HEK293 (cell line): ENCODE measurements at regions not wholly inside any gene's neighbourhood (a gene's known extent, or its start where the extent isn't known, plus 50 kb on each side); places are given as distances from the start of the nearest gene placed in this dataset.

Experiments
- CTCF ChIP-seq: fragments of 450-650 bp; formaldehyde crosslinking; IDR thresholded peaks from 2 replicates; pipeline ENCODE4 v1.5.1; 2016; ENCODE audit warnings: missing biosample characterization, missing genetic modification characterization
- PRDM4 ChIP-seq: fragments of 450-650 bp; formaldehyde crosslinking; IDR thresholded peaks from 2 replicates; pipeline ENCODE4 v1.5.1; 2017; ENCODE audit warnings: missing biosample characterization, missing genetic modification characterization
- REST ChIP-seq: fragments of 450-650 bp; formaldehyde crosslinking; IDR thresholded peaks from 2 replicates; pipeline ENCODE4 v1.5.1; 2016; ENCODE audit warnings: missing biosample characterization, missing genetic modification characterization
- YY1 ChIP-seq: fragments of 450-650 bp; formaldehyde crosslinking; IDR thresholded peaks from 2 replicates; pipeline ENCODE4 v1.5.1; 2018; ENCODE audit warnings: missing biosample characterization, missing genetic modification characterization
- ZBTB7A ChIP-seq: fragments of 450-650 bp; formaldehyde crosslinking; IDR thresholded peaks from 2 replicates; pipeline ENCODE4 v1.5.1; 2016; ENCODE audit warnings: low read depth, missing biosample characterization, missing genetic modification characterization
- ZNF112 ChIP-seq: fragments of 450-650 bp; formaldehyde crosslinking; IDR thresholded peaks from 2 replicates; pipeline ENCODE4 v1.5.0; 2017; ENCODE audit warnings: missing biosample characterization, missing genetic modification characterization
- ZNF16 ChIP-seq: fragments of 450-650 bp; formaldehyde crosslinking; IDR thresholded peaks from 2 replicates; pipeline ENCODE4 v1.5.1; 2016; ENCODE audit warnings: low read depth, missing biosample characterization, missing genetic modification characterization
- ZNF221 ChIP-seq: fragments of 450-650 bp; formaldehyde crosslinking; IDR thresholded peaks from 2 replicates; pipeline ENCODE4 v1.5.1; 2017; ENCODE audit warnings: missing biosample characterization, missing genetic modification characterization, borderline replicate concordance
- ZNF394 ChIP-seq: fragments of 450-650 bp; formaldehyde crosslinking; IDR thresholded peaks from 2 replicates; pipeline ENCODE4 v1.5.1; 2016; ENCODE audit warnings: missing biosample characterization, missing genetic modification characterization, mild to moderate bottlenecking, moderate library complexity, borderline replicate concordance
- ZNF398 ChIP-seq: fragments of 450-650 bp; formaldehyde crosslinking; IDR thresholded peaks from 2 replicates; pipeline ENCODE4 v1.5.1; 2017; ENCODE audit warnings: missing biosample characterization, missing genetic modification characterization
- ZNF473 ChIP-seq: fragments of 450-650 bp; formaldehyde crosslinking; IDR thresholded peaks from 2 replicates; pipeline ENCODE4 v1.5.1; 2017; ENCODE audit warnings: missing biosample characterization, missing genetic modification characterization
- ZNF645 ChIP-seq: fragments of 450-650 bp; formaldehyde crosslinking; IDR thresholded peaks from 2 replicates; pipeline ENCODE4; 2016; ENCODE audit warnings: missing biosample characterization, missing genetic modification characterization
- ZNF777 ChIP-seq: fragments of 450-650 bp; formaldehyde crosslinking; IDR thresholded peaks from 2 replicates; pipeline ENCODE4 v1.5.1; 2017; ENCODE audit warnings: missing biosample characterization, missing genetic modification characterization, borderline replicate concordance
- ZNF792 ChIP-seq: fragments of 450-650 bp; formaldehyde crosslinking; IDR thresholded peaks from 2 replicates; pipeline ENCODE4 v1.5.1; 2016; ENCODE audit warnings: missing biosample characterization, missing genetic modification characterization

- TF ChIP-seq CTCF (tag by site-specific recombination) (no peak), ZNF777 (tag by site-specific recombination) (no peak), ZNF112 (no peak), ZNF792 (tag by site-specific recombination) (no peak), ZNF398 (tag by site-specific recombination) (no peak), YY1 (tag by site-specific recombination) (no peak), ZBTB7A (tag by site-specific recombination) (no peak), ZNF473 (tag by site-specific recombination) (no peak), PRDM4 (tag by site-specific recombination) (no peak), ZNF645 (tag by site-specific recombination) (no peak), REST (no peak), ZNF221 (tag by site-specific recombination) (no peak), ZNF394 (no peak), ZNF16 (no peak)
Measured at GRCh38 chr3:13167064-13167743, 94.0 kb upstream of the IQSEC1 start.
